HAP-1 (cell line): ENCODE measurements at regions not wholly inside any gene's neighbourhood (a gene's known extent, or its start where the extent isn't known, plus 50 kb on each side); places are given as distances from the start of the nearest gene placed in this dataset.

Experiments used
- DNase-seq, 2 experiments: peaks; one replicate each; pipeline ENCODE4 v3.0.0-alpha.2; 2016 to 2020; ENCODE audit warnings: low spot score in 2 of 2
- H3K27me3 ChIP-seq: fragments of 250-450 bp; sonication (Bioruptor Pico); 2 replicates; pipeline ENCODE4 v1.5.1; 2020; ENCODE audit warnings: low read depth, mild to moderate bottlenecking, moderate library complexity
- H3K36me3 ChIP-seq: fragments of 250-450 bp; sonication (Bioruptor Pico); replicated peaks from 2 replicates; pipeline ENCODE4 v1.5.1; 2020; ENCODE audit warnings: mild to moderate bottlenecking
- H3K4me1 ChIP-seq: fragments of 250-450 bp; sonication (Bioruptor Pico); 2 replicates; pipeline ENCODE4 v1.5.1; 2020; ENCODE audit warnings: mild to moderate bottlenecking
- H3K4me3 ChIP-seq: fragments of 250-450 bp; sonication (Bioruptor Pico); 2 replicates; pipeline ENCODE4 v1.5.1; 2020; ENCODE audit warnings: mild to moderate bottlenecking, moderate library complexity
- H3K9me3 ChIP-seq: fragments of 250-450 bp; sonication (Bioruptor Pico); 2 replicates; pipeline ENCODE4 v1.5.1; 2020; ENCODE audit warnings: mild to moderate bottlenecking, moderate library complexity
- in situ Hi-C: fragments of 300-500 bp; cut with MboI; formaldehyde crosslinking; loops from 3 replicates; pipeline ENCODE4 v1.14.3; 2020; ENCODE audit warnings: low sequenced_read_pairs, inconsistent platforms, mixed read lengths

GRCh38 chr14:81682134-81682533 is 148.5 kb upstream of the SEL1L start:
- Histone ChIP-seq H3K36me3 (no peaks in the 10 kb centered on the region), H3K27me3 (no peaks in the 10 kb centered on the region), H3K4me3 (no peak overlapping the region), H3K4me1 (no peaks in the 10 kb centered on the region), H3K9me3 (no peaks in the 10 kb centered on the region)
- no peak for DNase-seq
- in situ Hi-C loops, result no loop called here

GRCh38 chr14:81682701-81683100 is 149.0 kb upstream of the SEL1L start:
- DNase-seq, result no peak
- in situ Hi-C loops, result no loop called here

GRCh38 chr14:81684696-81685095 is 151.0 kb upstream of the SEL1L start:
- H3K4me3 ChIP-seq, result no peak overlapping the region
- no peaks in the 10 kb centered on the region for H3K4me1 ChIP-seq
- no peaks in the 10 kb centered on the region for H3K9me3 ChIP-seq
- in situ Hi-C loops, result no loop called here
- no peaks in the 10 kb centered on the region for H3K27me3 ChIP-seq
- no peaks in the 10 kb centered on the region for H3K36me3 ChIP-seq
- DNase-seq, result no peak

More at GRCh38 chr14:81682701-81683100, 149.0 kb upstream of the SEL1L start:
- no peaks in the 10 kb centered on the region for H3K36me3 ChIP-seq
- no peaks in the 10 kb centered on the region for H3K27me3 ChIP-seq
- H3K4me1 ChIP-seq, result no peaks in the 10 kb centered on the region
- H3K4me3 ChIP-seq, result no peak overlapping the region
- no peaks in the 10 kb centered on the region for H3K9me3 ChIP-seq

- H3K4me3 ChIP-seq, result no peak overlapping the region
- in situ Hi-C loops, result no loop called here
Observed at GRCh38 chr14:81686512-81686911, 152.9 kb upstream of the SEL1L start.

GRCh38 chr14:81691931-81692330 is 158.3 kb upstream of the SEL1L start:
- H3K4me1 ChIP-seq, result no peaks in the 10 kb centered on the region
- in situ Hi-C loops, result no loop called here
- no peak overlapping the region for H3K4me3 ChIP-seq
- no peaks in the 10 kb centered on the region for H3K27me3 ChIP-seq
- H3K9me3 ChIP-seq, result no peaks in the 10 kb centered on the region
- H3K36me3 ChIP-seq, result no peaks in the 10 kb centered on the region
- DNase-seq, result no peak

More at GRCh38 chr14:81686512-81686911, 152.9 kb upstream of the SEL1L start:
- DNase-seq, result no peak
- H3K27me3 ChIP-seq, result no peaks in the 10 kb centered on the region
- no peaks in the 10 kb centered on the region for H3K36me3 ChIP-seq
- H3K9me3 ChIP-seq, result no peaks in the 10 kb centered on the region
- no peaks in the 10 kb centered on the region for H3K4me1 ChIP-seq

- no peaks in the 10 kb centered on the region for H3K36me3 ChIP-seq
- H3K9me3 ChIP-seq, result no peaks in the 10 kb centered on the region
- in situ Hi-C loops, result no loop called here
- no peak overlapping the region for H3K4me3 ChIP-seq
- DNase-seq, result no peak
- H3K4me1 ChIP-seq, result no peaks in the 10 kb centered on the region
- no peaks in the 10 kb centered on the region for H3K27me3 ChIP-seq
Observed at GRCh38 chr14:81694419-81694818, 160.8 kb upstream of the SEL1L start.

GRCh38 chr14:81709681-81710080 is 176.0 kb upstream of the SEL1L start:
- Histone ChIP-seq H3K36me3 (no peaks in the 10 kb centered on the region), H3K9me3 (no peaks in the 10 kb centered on the region), H3K4me3 (no peak overlapping the region), H3K4me1 (no peaks in the 10 kb centered on the region), H3K27me3 (no peaks in the 10 kb centered on the region)
- in situ Hi-C loops, result loop anchor here (25.0 kb wide), 1 partner anchor 278 kb away; no protein-coding TSS in a partner anchor
- no peak for DNase-seq

GRCh38 chr14:81710232-81710845 is 176.7 kb upstream of the SEL1L start:
- in situ Hi-C loops, result loop anchor here (25.0 kb wide), 1 partner anchor 277 kb away; no protein-coding TSS in a partner anchor
- no peak overlapping the region for H3K4me3 ChIP-seq
- peak; percentile 58 to 64 for DNase-seq

GRCh38 chr14:81715731-81716130 is 182.1 kb upstream of the SEL1L start:
- Histone ChIP-seq H3K27me3 (no peaks in the 10 kb centered on the region), H3K36me3 (no peaks in the 10 kb centered on the region), H3K4me3 (no peak overlapping the region), H3K9me3 (no peaks in the 10 kb centered on the region), H3K4me1 (peaks cover 8% of the 10 kb centered on the region)
- in situ Hi-C loops, result loop anchor here (25.0 kb wide), 1 partner anchor 272 kb away; no protein-coding TSS in a partner anchor
- no peak for DNase-seq

More at GRCh38 chr14:81710232-81710845, 176.7 kb upstream of the SEL1L start:
- H3K36me3 ChIP-seq, result no peaks in the 10 kb centered on the region
- H3K9me3 ChIP-seq, result no peaks in the 10 kb centered on the region
- no peaks in the 10 kb centered on the region for H3K4me1 ChIP-seq
- no peaks in the 10 kb centered on the region for H3K27me3 ChIP-seq

GRCh38 chr14:81716953-81717352 is 183.3 kb upstream of the SEL1L start:
- DNase-seq, result peak in 1 of 2 experiments; percentile 40
- H3K36me3 ChIP-seq, result no peaks in the 10 kb centered on the region
- in situ Hi-C loops, result loop anchor here (25.0 kb wide), 1 partner anchor 270 kb away; no protein-coding TSS in a partner anchor
- no peaks in the 10 kb centered on the region for H3K9me3 ChIP-seq
- H3K27me3 ChIP-seq, result no peaks in the 10 kb centered on the region
- no peak overlapping the region for H3K4me3 ChIP-seq
- H3K4me1 ChIP-seq, result peaks cover 8% of the 10 kb centered on the region

- Histone ChIP-seq H3K27me3 (no peaks in the 10 kb centered on the region), H3K36me3 (no peaks in the 10 kb centered on the region)
- in situ Hi-C loops, result loop anchor here (25.0 kb wide), 1 partner anchor 263 kb away; no protein-coding TSS in a partner anchor
Observed at GRCh38 chr14:81723956-81724355, 190.3 kb upstream of the SEL1L start.

GRCh38 chr14:81727218-81727617 is 193.6 kb upstream of the SEL1L start:
- Histone ChIP-seq H3K4me1 (peaks cover 8% of the 10 kb centered on the region), H3K36me3 (no peaks in the 10 kb centered on the region), H3K9me3 (no peaks in the 10 kb centered on the region), H3K4me3 (no peak overlapping the region), H3K27me3 (no peaks in the 10 kb centered on the region)
- in situ Hi-C loops, result no loop called here
- peak in 1 of 2 experiments; percentile 9 for DNase-seq

More at GRCh38 chr14:81723956-81724355, 190.3 kb upstream of the SEL1L start:
- Histone ChIP-seq H3K9me3 (no peaks in the 10 kb centered on the region), H3K4me1 (peaks cover 8% of the 10 kb centered on the region), H3K4me3 (no peak overlapping the region)
- no peak for DNase-seq

- H3K4me3 ChIP-seq, result no peak overlapping the region
- H3K27me3 ChIP-seq, result no peaks in the 10 kb centered on the region
- no peak for DNase-seq
- H3K4me1 ChIP-seq, result peaks cover 8% of the 10 kb centered on the region
- no peaks in the 10 kb centered on the region for H3K9me3 ChIP-seq
- H3K36me3 ChIP-seq, result no peaks in the 10 kb centered on the region
- in situ Hi-C loops, result no loop called here
Observed at GRCh38 chr14:81728447-81728846, 194.8 kb upstream of the SEL1L start.

GRCh38 chr14:81729622-81730021 is 196.0 kb upstream of the SEL1L start:
- Histone ChIP-seq H3K4me3 (no peak overlapping the region), H3K9me3 (no peaks in the 10 kb centered on the region), H3K4me1 (peaks cover 8% of the 10 kb centered on the region), H3K36me3 (no peaks in the 10 kb centered on the region), H3K27me3 (no peaks in the 10 kb centered on the region)
- in situ Hi-C loops, result no loop called here
- no peak for DNase-seq
